HCT116 (cell line): ENCODE measurements at regions not wholly inside any gene's neighbourhood (a gene's known extent, or its start where the extent isn't known, plus 50 kb on each side); places are given as distances from the start of the nearest gene placed in this dataset.

Experiments used
- EZH2 ChIP-seq: fragments of 200-600 bp; sonication (generic); IDR thresholded peaks from 2 replicates; pipeline ENCODE4 v1.6.1; 2017; ENCODE audit warnings: antibody characterized with exemption, mixed run types
- SP1 ChIP-seq: IDR thresholded peaks from 2 replicates; pipeline ENCODE4 v1.6.1; 2012; ENCODE audit warnings: low read depth

DNA sequence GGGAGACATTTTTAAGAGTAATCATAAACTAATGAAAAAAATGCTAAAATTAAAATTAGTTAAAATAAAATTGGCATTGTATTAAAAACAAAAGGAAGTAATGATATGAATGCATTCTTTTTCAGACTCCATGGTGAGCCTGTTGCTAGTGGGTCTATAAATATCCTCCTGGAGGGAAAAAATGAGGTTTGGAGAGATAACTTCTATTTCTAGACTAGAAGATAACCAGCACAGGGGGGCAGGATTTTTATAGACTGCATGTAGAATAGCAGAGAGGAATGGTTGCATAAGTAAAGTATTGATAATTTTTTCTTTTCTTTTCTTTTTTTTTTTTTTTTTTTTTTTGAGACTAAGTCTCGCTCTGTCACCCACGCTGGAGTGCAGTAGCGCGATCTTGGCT, 835.8 kb upstream of the VRK2 start:
- TF ChIP-seq SP1 (no peak), EZH2 (no peak)
